T-cell (primary cell): ENCODE measurements at regions not wholly inside any gene's neighbourhood (a gene's known extent, or its start where the extent isn't known, plus 50 kb on each side); places are given as distances from the start of the nearest gene placed in this dataset.

ENCODE experiments used
- ATAC-seq, 4 experiments: fragments of 200-7000 bp in 3 of 4; fragments of 150-1000 bp in 1 of 4; cut with Tn5 transposase; replicated peaks in 1 of 4; 1 replicate in 3 of 4; 2 replicates in 1 of 4; pipeline ENCODE4 v1.10.0; 2021; ENCODE audit warnings: moderate library complexity in 3 of 4, mild to moderate bottlenecking in 2 of 4, moderate number of reproducible peaks in 1 of 4
- CTCF ChIA-PET, 2 donors: fragments of 300-600 bp; sonication (Branson Sonifier 250); formaldehyde crosslinking; loops; one replicate each; lab custom pipeline; 2022; ENCODE audit warnings: antibody characterized with exemption in 2 of 2; lab: Charles Lee
- POLR2A ChIA-PET, 2 donors: fragments of 300-600 bp; sonication (Branson Sonifier 250); formaldehyde crosslinking; loops; one replicate each; lab custom pipeline; 2022; ENCODE audit warnings: antibody characterized with exemption in 2 of 2; lab: Charles Lee
- DNase-seq, 35 experiments: peaks; one replicate each; pipeline versions ENCODE4 v3.0.0 to v3.0.0-alpha.2; 2013 to 2023
- H3K27ac ChIP-seq: one replicate; pipeline ENCODE4 v1.5.1; 2013; ENCODE audit warnings: low read length
- H3K27me3 ChIP-seq, 2 experiments: replicated peaks in 1 of 2; 1 replicate in 1 of 2; 2 replicates in 1 of 2; pipeline versions ENCODE4 v1.6.1 to v1.7.0; 2013; ENCODE audit warnings: low read length in 1 of 2, mixed read lengths in 1 of 2; ENCODE audit not compliant: control insufficient read depth in 2 of 2, insufficient read depth in 2 of 2; ENCODE audit errors: extremely low read depth in 1 of 2
- H3K36me3 ChIP-seq, 2 donors: 1 replicate in 1 of 2; 2 replicates in 1 of 2; pipeline versions ENCODE4 v1.6.1 to v1.7.0; 2013; ENCODE audit warnings: low read length in 1 of 2; ENCODE audit not compliant: control insufficient read depth in 2 of 2, insufficient read depth in 1 of 2; ENCODE audit errors: extremely low read depth in 1 of 2
- H3K4me1 ChIP-seq, 2 experiments: 1 replicate in 1 of 2; 2 replicates in 1 of 2; pipeline versions ENCODE4 v1.6.1 to v1.7.0; 2013; ENCODE audit warnings: low read length in 2 of 2, mixed read lengths in 1 of 2; ENCODE audit not compliant: insufficient read depth in 2 of 2, control insufficient read depth in 1 of 2; ENCODE audit errors: extremely low read depth in 1 of 2
- H3K4me3 ChIP-seq, 2 donors: 1 replicate in 1 of 2; 2 replicates in 1 of 2; pipeline versions ENCODE4 v1.5.1 to v1.7.0; 2013; ENCODE audit warnings: mild to moderate bottlenecking in 2 of 2, low read length in 1 of 2, moderate library complexity in 1 of 2; ENCODE audit not compliant: control insufficient read depth in 1 of 2; ENCODE audit errors: extremely low read depth in 1 of 2
- H3K9me3 ChIP-seq: 2 replicates; pipeline ENCODE4 v1.7.0; 2013
- H3K27ac Mint-ChIP-seq, 2 donors: one replicate each; pipeline ENCODE4 v1.8.0; 2020 to 2021; ENCODE audit warnings: mild to moderate bottlenecking in 2 of 2, mixed read lengths in 2 of 2
- H3K27me3 Mint-ChIP-seq, 2 donors: one replicate each; pipeline ENCODE4 v1.8.0; 2021 to 2022; ENCODE audit warnings: mixed read lengths in 2 of 2
- H3K36me3 Mint-ChIP-seq: one replicate; pipeline ENCODE4 v1.8.0; 2021; ENCODE audit warnings: mixed read lengths
- H3K4me1 Mint-ChIP-seq, 3 donors: one replicate each; pipeline ENCODE4 v1.8.0; 2020 to 2022; ENCODE audit warnings: mixed read lengths in 3 of 3, mild to moderate bottlenecking in 1 of 3
- H3K4me3 Mint-ChIP-seq, 3 donors: one replicate each; pipeline ENCODE4 v1.8.0; 2020 to 2022; ENCODE audit warnings: mild to moderate bottlenecking in 3 of 3, mixed read lengths in 3 of 3, moderate library complexity in 3 of 3
- H3K9me3 Mint-ChIP-seq, 3 donors: one replicate each; pipeline ENCODE4 v1.8.0; 2020 to 2022; ENCODE audit warnings: mixed read lengths in 3 of 3
- WGBS: methylation state at CpG from one replicate; pipeline ENCODE4 v1.1.5; 2013; ENCODE audit warnings: missing lambda C conversion rate; ENCODE audit not compliant: insufficient coverage; 5-methylcytosine and 5-hydroxymethylcytosine counted together

DNA sequence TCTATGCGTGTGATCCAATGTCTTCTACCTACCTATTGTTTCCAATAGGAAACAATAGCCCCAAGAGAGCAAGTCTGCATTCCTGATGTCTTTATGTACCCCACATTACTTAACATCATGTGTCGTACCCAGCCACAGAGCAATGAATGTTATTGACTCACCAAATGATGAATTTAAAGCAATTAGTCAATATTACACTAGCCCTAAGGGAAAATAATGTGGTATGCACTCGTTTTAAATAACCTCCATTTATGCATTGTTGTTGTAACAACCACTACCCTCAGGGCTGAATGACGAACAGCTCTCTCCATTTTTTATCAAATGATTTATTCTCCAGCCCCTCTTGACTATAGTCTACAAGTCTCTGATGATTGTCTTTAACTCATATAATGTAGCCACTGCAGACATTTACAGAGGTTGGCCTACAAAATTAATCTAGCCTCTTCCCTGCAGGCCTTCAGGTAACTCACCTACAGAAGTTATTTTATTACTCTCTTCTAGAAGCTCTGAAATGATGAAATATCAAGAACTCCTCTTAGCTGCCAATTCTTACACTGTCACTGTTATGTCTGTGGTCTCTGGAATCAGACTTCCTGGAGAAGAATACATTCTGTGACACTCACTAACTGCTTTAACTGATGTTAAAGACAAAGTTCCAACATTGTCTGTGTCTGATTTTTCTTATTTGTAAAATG lies 601.7 kb upstream of the GRIA3 start:
- Histone ChIP-seq H3K27ac (no peak overlapping the region), H3K4me3 (no peak overlapping the region), H3K9me3 (no peaks in the 10 kb centered on the region), H3K27me3 (no peaks in the 10 kb centered on the region), H3K36me3 (no peaks in the 10 kb centered on the region), H3K4me1 (no peaks in the 10 kb centered on the region)
- ChIA-PET CTCF (no interaction called here), POLR2A (no interaction called here)
- peaks cover 0 to 2% (median 0%) of the 10 kb centered on the region in 3 donors for H3K9me3 Mint-ChIP-seq
- no CpG with 5 or more reads among the region's 4 CpGs for WGBS
- no peak for ATAC-seq
- H3K4me3 Mint-ChIP-seq, result no peak overlapping the region
- H3K27me3 Mint-ChIP-seq, result peaks cover 0 to under 1% of the 10 kb centered on the region in 2 donors
- H3K36me3 Mint-ChIP-seq, result no peaks in the 10 kb centered on the region
- no peak overlapping the region for H3K27ac Mint-ChIP-seq
- no peak for DNase-seq
- H3K4me1 Mint-ChIP-seq, result no peaks in the 10 kb centered on the region

DNA sequence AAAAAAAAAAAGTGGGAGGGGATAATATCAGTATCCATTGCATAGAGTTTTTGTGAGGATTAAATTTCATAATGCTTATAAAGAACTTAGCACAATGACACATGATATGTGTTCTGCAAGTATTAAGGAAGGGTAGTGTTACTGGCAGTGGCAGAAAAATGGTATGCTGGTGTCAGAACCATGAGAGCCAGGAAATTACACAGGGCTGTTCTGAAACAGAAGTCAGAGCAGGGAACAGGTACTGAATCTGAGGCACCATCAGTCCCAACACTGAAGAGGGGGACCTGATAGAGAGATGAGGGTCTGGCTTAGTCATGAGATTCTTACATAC lies 601.1 kb upstream of the GRIA3 start:
- no peak overlapping the region for H3K27ac ChIP-seq
- H3K36me3 Mint-ChIP-seq, result no peaks in the 10 kb centered on the region
- H3K4me1 ChIP-seq, result no peaks in the 10 kb centered on the region
- H3K4me1 Mint-ChIP-seq, result no peaks in the 10 kb centered on the region
- H3K27ac Mint-ChIP-seq, result no peak overlapping the region
- POLR2A ChIA-PET, result no interaction called here
- H3K4me3 ChIP-seq, result no peak overlapping the region
- no peak for DNase-seq
- CTCF ChIA-PET, result no interaction called here
- no peak for ATAC-seq
- H3K27me3 Mint-ChIP-seq, result no peaks in the 10 kb centered on the region
- no peaks in the 10 kb centered on the region for H3K9me3 ChIP-seq
- no peaks in the 10 kb centered on the region for H3K36me3 ChIP-seq
- H3K27me3 ChIP-seq, result no peaks in the 10 kb centered on the region
- no peaks in the 10 kb centered on the region for H3K9me3 Mint-ChIP-seq
- H3K4me3 Mint-ChIP-seq, result no peak overlapping the region

DNA sequence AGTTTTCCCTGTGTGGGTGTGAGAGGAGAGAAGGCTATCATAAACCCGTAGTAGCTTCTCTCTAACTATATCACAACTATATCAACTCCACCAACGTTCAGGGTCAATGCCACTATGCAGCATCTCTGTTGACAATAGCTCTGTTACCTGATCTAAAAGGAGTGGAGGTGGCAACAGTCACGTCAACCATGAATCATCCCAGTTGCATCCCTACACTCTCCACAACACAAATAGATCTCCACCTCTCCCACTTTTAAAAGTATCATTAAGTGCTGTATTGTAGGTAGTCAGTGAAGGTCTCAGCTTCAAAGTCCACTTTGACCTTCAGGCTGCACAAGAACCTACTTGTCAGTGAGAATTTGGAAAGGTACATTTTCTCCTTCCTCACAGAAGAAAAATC lies 600.5 kb upstream of the GRIA3 start:
- no peak overlapping the region for H3K4me3 Mint-ChIP-seq
- WGBS, result 0% methylated on average over 1 of the region's 3 CpGs
- CTCF ChIA-PET, result no interaction called here
- Histone ChIP-seq H3K4me3 (no peak overlapping the region), H3K4me1 (no peaks in the 10 kb centered on the region), H3K36me3 (no peaks in the 10 kb centered on the region), H3K27me3 (no peaks in the 10 kb centered on the region), H3K9me3 (no peaks in the 10 kb centered on the region), H3K27ac (no peak overlapping the region)
- H3K4me1 Mint-ChIP-seq, result no peaks in the 10 kb centered on the region
- H3K27ac Mint-ChIP-seq, result no peak overlapping the region
- ATAC-seq (no peak), DNase-seq (no peak)
- POLR2A ChIA-PET, result no interaction called here
- no peaks in the 10 kb centered on the region for H3K27me3 Mint-ChIP-seq
- H3K9me3 Mint-ChIP-seq, result no peaks in the 10 kb centered on the region
- no peaks in the 10 kb centered on the region for H3K36me3 Mint-ChIP-seq

DNA sequence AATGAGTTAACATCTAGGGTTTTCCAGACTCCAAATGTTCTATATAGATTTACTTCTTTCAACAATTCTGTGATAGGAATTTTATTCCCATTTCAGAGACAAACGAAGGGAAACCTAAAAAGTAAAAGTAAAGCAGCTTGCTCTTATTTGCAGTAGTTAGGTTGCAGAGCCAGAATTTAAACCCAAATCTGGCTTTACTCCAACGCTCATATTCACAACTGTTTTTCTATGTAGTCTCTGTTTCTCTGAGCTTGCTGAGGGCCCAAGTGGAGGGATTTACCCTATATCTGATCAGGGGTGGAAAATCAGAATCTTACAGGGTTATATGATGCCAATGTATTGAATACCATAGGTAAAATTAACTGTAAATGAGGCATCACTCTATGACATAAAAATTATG lies 599.1 kb upstream of the GRIA3 start:
- Mint-ChIP-seq H3K9me3 (no peaks in the 10 kb centered on the region), H3K36me3 (no peaks in the 10 kb centered on the region), H3K27me3 (no peaks in the 10 kb centered on the region), H3K27ac (no peak overlapping the region), H3K4me1 (no peaks in the 10 kb centered on the region), H3K4me3 (no peak overlapping the region)
- ATAC-seq (no peak), DNase-seq (no peak)
- H3K9me3 ChIP-seq, result no peaks in the 10 kb centered on the region
- ChIA-PET POLR2A (no interaction called here), CTCF (no interaction called here)
- no peaks in the 10 kb centered on the region for H3K4me1 ChIP-seq
- no peak overlapping the region for H3K27ac ChIP-seq
- H3K27me3 ChIP-seq, result no peaks in the 10 kb centered on the region
- no CpG with 5 or more reads among the region's 2 CpGs for WGBS
- H3K36me3 ChIP-seq, result no peaks in the 10 kb centered on the region
- no peak overlapping the region for H3K4me3 ChIP-seq

DNA sequence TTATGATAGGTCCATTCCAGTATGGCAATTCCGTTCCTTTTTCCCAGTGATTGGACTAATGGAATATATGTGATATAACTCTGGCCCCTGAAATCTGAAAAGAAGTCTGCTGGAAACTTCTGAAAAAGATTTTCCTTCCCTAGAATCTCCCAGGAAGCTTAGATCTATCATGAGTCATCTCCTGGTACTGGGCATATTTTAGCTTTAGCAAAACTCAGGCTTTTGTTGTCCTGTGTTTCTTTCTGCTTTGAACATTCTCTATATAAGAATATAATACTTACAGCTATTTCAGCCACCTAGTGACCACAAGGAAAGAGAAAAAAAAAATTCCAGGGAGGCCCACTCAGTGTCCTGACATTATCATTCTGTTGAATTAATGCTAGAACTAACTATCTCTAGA lies 597.2 kb upstream of the GRIA3 start:
- Mint-ChIP-seq H3K9me3 (no peaks in the 10 kb centered on the region), H3K4me3 (no peak overlapping the region), H3K4me1 (no peaks in the 10 kb centered on the region), H3K27ac (no peak overlapping the region), H3K36me3 (no peaks in the 10 kb centered on the region), H3K27me3 (no peaks in the 10 kb centered on the region)
- ChIA-PET POLR2A (no interaction called here), CTCF (no interaction called here)
- H3K4me1 ChIP-seq, result no peaks in the 10 kb centered on the region
- H3K27me3 ChIP-seq, result no peaks in the 10 kb centered on the region
- H3K9me3 ChIP-seq, result no peaks in the 10 kb centered on the region
- no peak for DNase-seq
- no peak overlapping the region for H3K27ac ChIP-seq
- no CpG with 5 or more reads among the region's 1 CpG for WGBS
- no peak for ATAC-seq
- no peak overlapping the region for H3K4me3 ChIP-seq
- no peaks in the 10 kb centered on the region for H3K36me3 ChIP-seq

DNA sequence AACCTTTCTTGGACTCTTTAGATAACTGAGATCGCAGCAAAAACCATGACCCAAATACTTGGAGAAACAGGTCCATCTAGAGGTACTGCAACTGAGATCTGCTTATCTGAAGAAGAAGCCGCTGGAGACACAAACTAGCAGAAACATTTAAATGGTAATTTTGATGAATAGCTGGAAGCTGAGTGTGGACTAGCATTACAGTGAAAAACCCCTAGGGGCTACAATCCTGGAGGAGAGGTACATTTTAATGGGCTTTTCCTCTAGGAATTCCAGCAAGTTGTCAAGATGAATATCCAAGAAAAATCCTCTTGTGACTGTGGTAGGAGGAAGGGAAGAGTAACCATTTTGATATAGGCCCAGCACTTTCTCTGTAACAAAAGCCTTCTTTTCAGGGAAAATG lies 592.5 kb upstream of the GRIA3 start:
- no peak for DNase-seq
- Histone ChIP-seq H3K4me3 (no peak overlapping the region), H3K4me1 (no peaks in the 10 kb centered on the region), H3K36me3 (no peaks in the 10 kb centered on the region), H3K27ac (no peak overlapping the region), H3K27me3 (no peaks in the 10 kb centered on the region), H3K9me3 (no peaks in the 10 kb centered on the region)
- no peak for ATAC-seq
- Mint-ChIP-seq H3K4me1 (no peaks in the 10 kb centered on the region), H3K9me3 (peaks cover 0 to 2% (median 0%) of the 10 kb centered on the region in 3 donors), H3K36me3 (no peaks in the 10 kb centered on the region), H3K27ac (no peak overlapping the region), H3K4me3 (no peak overlapping the region), H3K27me3 (no peaks in the 10 kb centered on the region)
- ChIA-PET POLR2A (no interaction called here), CTCF (no interaction called here)
- no CpG with 5 or more reads among the region's 2 CpGs for WGBS

DNA sequence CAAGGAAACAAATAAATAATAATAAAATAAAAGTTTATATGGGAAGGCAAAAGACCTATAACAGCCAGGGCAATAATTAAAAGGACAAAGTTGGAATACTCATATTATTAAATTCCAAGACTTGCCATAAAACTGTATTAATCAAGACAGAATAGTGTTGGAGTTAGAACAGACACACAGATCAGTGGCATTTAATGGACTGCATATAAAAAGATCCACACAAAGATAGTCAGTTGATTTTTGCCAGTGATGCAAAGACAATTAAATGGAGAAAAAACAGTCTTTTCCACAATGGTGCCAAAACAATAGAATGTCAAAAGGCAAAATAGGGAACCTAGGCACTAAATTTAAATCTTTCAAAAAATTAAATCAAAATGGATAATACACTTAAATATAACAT lies 587.1 kb upstream of the GRIA3 start:
- no peak for ATAC-seq
- Mint-ChIP-seq H3K36me3 (no peaks in the 10 kb centered on the region), H3K9me3 (peaks cover 0 to 4% (median 2%) of the 10 kb centered on the region in 3 donors), H3K27me3 (no peaks in the 10 kb centered on the region), H3K27ac (no peak overlapping the region), H3K4me1 (no peaks in the 10 kb centered on the region), H3K4me3 (no peak overlapping the region)
- no peak for DNase-seq
- Histone ChIP-seq H3K4me1 (no peaks in the 10 kb centered on the region), H3K9me3 (no peaks in the 10 kb centered on the region), H3K4me3 (no peak overlapping the region), H3K27me3 (no peaks in the 10 kb centered on the region), H3K27ac (no peak overlapping the region), H3K36me3 (no peaks in the 10 kb centered on the region)
- POLR2A ChIA-PET, result no interaction called here
- CTCF ChIA-PET, result no interaction called here
